Right lobe of liver (tissue), 6 donors: ENCODE measurements at regions not wholly inside any gene's neighbourhood (a gene's known extent, or its start where the extent isn't known, plus 50 kb on each side); places are given as distances from the start of the nearest gene placed in this dataset.

Experiments
- ATAC-seq, 4 donors: fragments of 200-7000 bp; cut with Tn5 transposase; one replicate each; pipeline ENCODE4 v1.9.1; 2020; ENCODE audit warnings: mild to moderate bottlenecking in 4 of 4, moderate library complexity in 4 of 4
- DNase-seq, 3 donors: peaks; one replicate each; pipeline ENCODE4 v3.0.0-alpha.2; 2020
- H3K27ac ChIP-seq, 3 donors: fragments of 200-600 bp; one replicate each; pipeline ENCODE4 v1.8.0; 2022
- H3K27me3 ChIP-seq, 2 donors: fragments of 200-600 bp; one replicate each; pipeline ENCODE4 v1.8.0; 2022
- H3K36me3 ChIP-seq, 4 donors: fragments of 200-600 bp; sonication (generic) in 1 of 4; one replicate each; pipeline versions ENCODE4 v1.5.1 to v1.8.0; 2017 to 2022; ENCODE audit warnings: control low read depth in 1 of 4
- H3K4me1 ChIP-seq, 4 donors: fragments of 200-600 bp; sonication (generic) in 1 of 4; one replicate each; pipeline versions ENCODE4 v1.5.1 to v1.8.0; 2017 to 2022; ENCODE audit warnings: control low read depth in 1 of 4
- H3K4me3 ChIP-seq, 3 donors: fragments of 200-600 bp; one replicate each; pipeline ENCODE4 v1.8.0; 2022
- H3K9me3 ChIP-seq, 4 donors: fragments of 200-600 bp; sonication (generic) in 1 of 4; one replicate each; pipeline versions ENCODE4 v1.5.1 to v1.8.0; 2017 to 2022; ENCODE audit warnings: control low read depth in 1 of 4
- POLR2A ChIP-seq: fragments of 450-650 bp; IDR thresholded peaks from one replicate; pipeline ENCODE4 v1.6.1; 2017; ENCODE audit warnings: antibody characterized with exemption, mild to moderate bottlenecking
- WGBS: methylation state at CpG from one replicate; pipeline ENCODE4 v1.1.6; 2018; ENCODE audit warnings: low coverage, low lambda C conversion rate; ENCODE audit not compliant: insufficient coverage; ENCODE audit errors: missing lambda C conversion rate; 5-methylcytosine and 5-hydroxymethylcytosine counted together
- intact Hi-C, 2 donors: fragments of 100-400 bp; cut with DNase I; formaldehyde crosslinking; loops; one replicate each; pipeline versions ENCODE4 v1.11.2 to v1.14.1; 2022
- TF ChIP-seq, protein P1 (sequence below), 4 donors: fragments of 200-600 bp in 3 of 4; fragments of 450-650 bp in 1 of 4; IDR thresholded peaks; one replicate each; pipeline versions ENCODE4 v1.5.1 to v1.8.0; 2016 to 2022; ENCODE audit warnings: antibody characterized with exemption in 4 of 4, mild to moderate bottlenecking in 2 of 4
- donor health status: DM: no; HTN: yes; CAD: no.
- donor health status: DM: no; HTN: no; CAD: no.
- donor health status: DM: no; HTN: no; CAD: no.
- donor health status: DM: no; HTN: yes; CAD: no.
- donor health status: DM: no; HTN: yes; CAD: no.

- Histone ChIP-seq H3K27ac (peak overlapping the region in 2 of 3 donors; percentile 98), H3K4me3 (no peak overlapping the region), H3K9me3 (no peaks in the 10 kb centered on the region), H3K4me1 (peaks cover 2 to 31% (median 14%) of the 10 kb centered on the region in 4 donors), H3K27me3 (no peaks in the 10 kb centered on the region), H3K36me3 (no peaks in the 10 kb centered on the region)
- TF ChIP-seq, protein P1, sequence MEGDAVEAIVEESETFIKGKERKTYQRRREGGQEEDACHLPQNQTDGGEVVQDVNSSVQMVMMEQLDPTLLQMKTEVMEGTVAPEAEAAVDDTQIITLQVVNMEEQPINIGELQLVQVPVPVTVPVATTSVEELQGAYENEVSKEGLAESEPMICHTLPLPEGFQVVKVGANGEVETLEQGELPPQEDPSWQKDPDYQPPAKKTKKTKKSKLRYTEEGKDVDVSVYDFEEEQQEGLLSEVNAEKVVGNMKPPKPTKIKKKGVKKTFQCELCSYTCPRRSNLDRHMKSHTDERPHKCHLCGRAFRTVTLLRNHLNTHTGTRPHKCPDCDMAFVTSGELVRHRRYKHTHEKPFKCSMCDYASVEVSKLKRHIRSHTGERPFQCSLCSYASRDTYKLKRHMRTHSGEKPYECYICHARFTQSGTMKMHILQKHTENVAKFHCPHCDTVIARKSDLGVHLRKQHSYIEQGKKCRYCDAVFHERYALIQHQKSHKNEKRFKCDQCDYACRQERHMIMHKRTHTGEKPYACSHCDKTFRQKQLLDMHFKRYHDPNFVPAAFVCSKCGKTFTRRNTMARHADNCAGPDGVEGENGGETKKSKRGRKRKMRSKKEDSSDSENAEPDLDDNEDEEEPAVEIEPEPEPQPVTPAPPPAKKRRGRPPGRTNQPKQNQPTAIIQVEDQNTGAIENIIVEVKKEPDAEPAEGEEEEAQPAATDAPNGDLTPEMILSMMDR (IDR thresholded peaks at IDR 0.05), result no peak
- TF ChIP-seq POLR2A, result no peak
- DNase-seq (no peak), ATAC-seq (no peak)
- intact Hi-C loops, result no loop called here
- WGBS, result 80% methylated on average over 3 of the region's 5 CpGs
Observed at GRCh38 chr6:106800379-106800778, 171.0 kb downstream of the QRSL1 start.

DNA sequence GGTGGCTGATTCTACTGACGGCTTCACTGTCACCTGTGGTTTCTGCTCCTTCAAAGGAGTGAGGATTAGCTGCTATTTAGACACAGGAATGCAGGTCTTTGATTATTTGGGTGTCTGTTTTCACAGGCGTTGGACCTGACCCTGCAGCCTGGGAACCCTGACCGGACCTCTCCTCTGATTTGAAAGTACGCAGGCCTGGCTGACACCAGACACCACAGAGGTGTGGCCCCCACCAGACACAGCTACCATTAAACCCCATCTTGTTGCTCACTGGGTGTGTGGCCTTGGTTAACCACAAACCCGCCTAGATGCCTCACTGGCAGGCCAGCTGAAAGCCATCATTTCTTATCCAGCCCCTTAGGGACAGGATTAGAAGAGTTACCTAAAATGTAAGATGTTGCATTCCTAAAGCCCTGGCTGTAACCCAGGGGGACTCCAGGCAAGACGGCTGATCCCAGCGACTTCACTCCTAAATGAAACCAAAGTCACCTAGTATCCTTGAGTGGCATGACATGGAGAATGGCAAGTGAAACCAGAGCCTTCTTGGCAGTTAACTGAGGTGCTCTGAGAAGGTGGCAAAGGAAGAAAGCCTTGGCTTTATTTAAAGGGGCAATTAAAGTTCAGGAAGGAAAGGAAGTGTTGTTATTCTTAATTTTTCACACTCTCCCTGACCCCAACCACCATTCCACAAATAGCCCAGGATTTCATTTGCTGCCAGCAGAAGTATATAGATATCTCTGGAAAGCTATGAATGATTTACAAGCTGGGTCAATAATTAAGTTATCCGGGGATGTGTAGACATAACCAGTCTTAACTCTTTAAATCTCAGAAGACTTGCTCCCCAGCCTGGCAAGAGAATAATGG is 169.9 kb downstream of the QRSL1 start:
- 20% methylated on average over 8 of the region's 8 CpGs for WGBS
- Histone ChIP-seq H3K4me3 (peak overlapping the region in 2 of 3 donors; percentile 20 to 42), H3K27ac (peak overlapping the region; percentile 84 to 98 (median 98)), H3K36me3 (no peaks in the 10 kb centered on the region), H3K9me3 (no peaks in the 10 kb centered on the region), H3K4me1 (peaks cover 2 to 31% (median 14%) of the 10 kb centered on the region in 4 donors), H3K27me3 (no peaks in the 10 kb centered on the region)
- ATAC-seq (peak; percentile 74 to 84 (median 76)), DNase-seq (no peak)
- TF ChIP-seq, protein P1 (IDR thresholded peaks at IDR 0.05), result no peak
- TF ChIP-seq POLR2A, result no peak
- intact Hi-C loops, result no loop called here

- intact Hi-C loops, result no loop called here
- Histone ChIP-seq H3K36me3 (no peaks in the 10 kb centered on the region), H3K9me3 (no peaks in the 10 kb centered on the region), H3K27ac (peak overlapping the region; percentile 84 to 98 (median 98)), H3K27me3 (no peaks in the 10 kb centered on the region), H3K4me1 (peaks cover 2 to 31% (median 14%) of the 10 kb centered on the region in 4 donors), H3K4me3 (no peak overlapping the region)
- DNase-seq (no peak), ATAC-seq (peak in 3 of 4 donors; percentile 5 to 9 (median 7))
- TF ChIP-seq, protein P1 (IDR thresholded peaks at IDR 0.05), result no peak
- TF ChIP-seq POLR2A, result no peak
- WGBS, result 59% methylated on average over 2 of the region's 2 CpGs
Observed at GRCh38 chr6:106797186-106797585, 167.8 kb downstream of the QRSL1 start.

GRCh38 chr6:106796781-106797180 is 167.4 kb downstream of the QRSL1 start:
- Histone ChIP-seq H3K9me3 (no peaks in the 10 kb centered on the region), H3K36me3 (no peaks in the 10 kb centered on the region), H3K4me1 (peaks cover 2 to 31% (median 14%) of the 10 kb centered on the region in 4 donors), H3K27ac (peak overlapping the region in 2 of 3 donors; percentile 98), H3K27me3 (no peaks in the 10 kb centered on the region), H3K4me3 (no peak overlapping the region)
- ATAC-seq, result no peak
- intact Hi-C loops, result no loop called here
- TF ChIP-seq, protein P1 (IDR thresholded peaks at IDR 0.05), result no peak
- no peak for TF ChIP-seq POLR2A
- no peak for DNase-seq
- 72% methylated on average over 1 of the region's 1 CpG for WGBS
